IPS-15b (cell line): ENCODE measurements at regions not wholly inside any gene's neighbourhood (a gene's known extent, or its start where the extent isn't known, plus 50 kb on each side); places are given as distances from the start of the nearest gene placed in this dataset.

Source experiments
- H3K27me3 ChIP-seq: one replicate; pipeline ENCODE4 v1.6.1; 2013; ENCODE audit warnings: low read length; ENCODE audit not compliant: control insufficient read depth, insufficient read depth
- H3K36me3 ChIP-seq: one replicate; pipeline ENCODE4 v1.6.1; 2013; ENCODE audit warnings: low read length; ENCODE audit not compliant: control insufficient read depth, insufficient read depth
- H3K4me1 ChIP-seq: one replicate; pipeline ENCODE4 v1.6.1; 2013; ENCODE audit warnings: mild to moderate bottlenecking, low read length; ENCODE audit not compliant: control insufficient read depth, insufficient read depth
- H3K4me3 ChIP-seq: one replicate; pipeline ENCODE4 v1.5.1; 2013; ENCODE audit warnings: low read depth, low read length
- H3K9ac ChIP-seq: one replicate; pipeline ENCODE4 v1.6.1; 2013; ENCODE audit warnings: low read depth, mild to moderate bottlenecking, low read length
- H3K9me3 ChIP-seq: one replicate; pipeline ENCODE4 v1.6.1; 2013; ENCODE audit warnings: mild to moderate bottlenecking, low read length; ENCODE audit not compliant: control insufficient read depth, insufficient read depth

GRCh38 chr1:55831759-55832158 lies 616.6 kb upstream of the USP24 start:
- Histone ChIP-seq H3K9me3 (no peaks in the 10 kb centered on the region), H3K36me3 (no peaks in the 10 kb centered on the region), H3K9ac (no peak overlapping the region), H3K27me3 (no peaks in the 10 kb centered on the region), H3K4me3 (no peak overlapping the region), H3K4me1 (no peaks in the 10 kb centered on the region)

GRCh38 chr1:55828044-55828443 lies 612.9 kb upstream of the USP24 start:
- Histone ChIP-seq H3K4me1 (no peaks in the 10 kb centered on the region), H3K9ac (no peak overlapping the region), H3K9me3 (no peaks in the 10 kb centered on the region), H3K4me3 (no peak overlapping the region), H3K27me3 (no peaks in the 10 kb centered on the region), H3K36me3 (no peaks in the 10 kb centered on the region)

DNA sequence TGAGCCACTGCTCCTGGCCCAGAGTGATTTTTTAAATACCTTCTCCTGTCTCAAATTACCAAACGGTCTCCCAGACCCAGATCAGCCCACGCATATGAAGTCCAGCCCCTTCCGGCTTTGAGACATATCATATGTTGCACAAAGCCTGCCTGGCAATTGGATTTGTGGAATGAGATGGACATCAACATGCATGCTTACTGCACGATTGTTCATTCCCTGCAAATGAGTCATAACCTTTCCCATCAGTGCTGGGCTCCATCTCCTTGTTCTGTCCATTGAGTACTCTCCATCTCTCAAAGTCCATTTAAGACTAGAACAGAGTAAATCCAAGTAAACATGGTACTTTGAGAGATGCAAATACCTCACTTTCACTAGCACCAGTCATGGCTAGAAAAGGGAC lies 612.2 kb upstream of the USP24 start:
- H3K9ac ChIP-seq, result no peak overlapping the region

DNA sequence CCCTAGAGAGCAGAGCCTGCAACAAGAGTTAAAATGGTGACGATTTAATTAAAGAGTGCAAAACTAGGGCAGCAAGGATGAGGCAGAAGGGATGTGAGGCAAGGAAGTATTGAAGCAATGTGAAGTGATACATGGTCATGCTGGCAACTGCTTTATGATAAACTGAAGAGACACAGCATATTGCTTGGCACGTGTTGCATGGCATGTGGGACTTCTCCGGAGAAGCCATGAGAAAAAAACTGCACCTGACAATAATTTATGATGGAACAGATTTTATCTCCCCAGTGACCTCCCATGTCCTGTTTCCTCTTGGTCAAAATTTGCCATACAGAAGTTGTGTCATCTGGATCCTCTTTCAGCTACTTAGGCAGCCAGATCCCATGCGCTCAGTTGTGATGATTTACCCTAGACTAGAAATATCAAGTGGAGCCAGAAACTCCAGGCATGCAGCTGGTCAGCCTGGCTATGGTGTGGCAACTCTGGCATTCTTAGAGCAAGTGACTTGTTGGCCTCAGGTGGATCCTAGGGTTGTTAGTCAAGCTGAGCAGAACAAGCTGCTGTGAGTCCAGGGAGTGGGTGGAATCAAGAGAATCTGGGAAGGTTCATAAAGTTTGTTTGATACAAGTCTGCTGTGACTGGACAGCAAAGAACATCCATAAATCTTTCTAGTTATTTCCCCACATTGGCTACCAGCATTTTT lies 611.4 kb upstream of the USP24 start:
- Histone ChIP-seq H3K9ac (no peak overlapping the region), H3K36me3 (no peaks in the 10 kb centered on the region), H3K4me1 (no peaks in the 10 kb centered on the region), H3K9me3 (no peaks in the 10 kb centered on the region), H3K4me3 (no peak overlapping the region), H3K27me3 (no peaks in the 10 kb centered on the region)

More for the DNA sequence above, 612.2 kb upstream of the USP24 start:
- no peaks in the 10 kb centered on the region for H3K4me1 ChIP-seq
- H3K4me3 ChIP-seq, result no peak overlapping the region
- H3K9me3 ChIP-seq, result no peaks in the 10 kb centered on the region
- H3K36me3 ChIP-seq, result no peaks in the 10 kb centered on the region
- H3K27me3 ChIP-seq, result no peaks in the 10 kb centered on the region

DNA sequence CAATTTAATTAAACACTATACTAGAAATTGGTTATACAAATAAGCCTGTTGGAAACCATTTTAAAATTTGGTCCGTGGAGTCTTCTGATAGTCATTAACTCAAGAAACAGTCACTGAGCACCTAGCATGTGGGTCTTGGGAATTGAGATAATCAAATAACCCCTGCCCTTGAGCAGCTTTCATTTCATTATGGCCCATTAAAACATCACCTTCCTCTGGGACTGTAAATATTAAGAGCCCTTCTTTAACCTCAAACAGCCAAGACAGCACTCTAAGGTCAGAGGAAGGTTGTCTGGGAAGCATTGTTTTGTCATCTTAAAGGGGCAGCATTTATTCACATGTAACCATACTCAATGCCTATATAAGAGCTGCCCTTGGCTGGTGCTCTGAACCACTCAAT lies 610.3 kb upstream of the USP24 start:
- H3K4me3 ChIP-seq, result no peak overlapping the region
- H3K4me1 ChIP-seq, result no peaks in the 10 kb centered on the region
- H3K9ac ChIP-seq, result no peak overlapping the region
- H3K36me3 ChIP-seq, result no peaks in the 10 kb centered on the region
- no peaks in the 10 kb centered on the region for H3K9me3 ChIP-seq
- H3K27me3 ChIP-seq, result no peaks in the 10 kb centered on the region

DNA sequence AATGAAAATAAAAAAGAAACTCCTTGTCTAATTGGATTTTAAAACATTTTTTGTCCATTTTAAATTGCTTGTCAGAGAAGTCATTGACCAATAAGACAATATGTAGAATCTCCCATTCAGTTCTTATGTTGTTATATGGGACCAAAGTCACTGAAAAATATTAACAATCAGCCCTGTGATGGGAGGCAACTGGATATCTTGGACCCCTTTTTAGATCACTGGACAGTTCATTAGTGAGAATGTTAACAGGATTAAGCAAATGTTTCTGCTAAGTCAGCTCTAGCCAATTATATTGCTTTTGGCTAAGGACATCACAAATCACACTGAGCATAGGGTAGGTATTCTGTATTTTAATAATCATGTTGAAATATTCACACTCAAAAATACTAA lies 609.1 kb upstream of the USP24 start:
- Histone ChIP-seq H3K4me3 (no peak overlapping the region), H3K36me3 (no peaks in the 10 kb centered on the region), H3K9me3 (no peaks in the 10 kb centered on the region), H3K4me1 (no peaks in the 10 kb centered on the region), H3K9ac (no peak overlapping the region), H3K27me3 (no peaks in the 10 kb centered on the region)

GRCh38 chr1:55823541-55824250 lies 608.5 kb upstream of the USP24 start:
- H3K36me3 ChIP-seq, result no peaks in the 10 kb centered on the region
- H3K27me3 ChIP-seq, result no peaks in the 10 kb centered on the region
- no peak overlapping the region for H3K4me3 ChIP-seq
- H3K9me3 ChIP-seq, result no peaks in the 10 kb centered on the region
- no peak overlapping the region for H3K9ac ChIP-seq
- no peaks in the 10 kb centered on the region for H3K4me1 ChIP-seq

GRCh38 chr1:55822891-55823290 lies 607.7 kb upstream of the USP24 start:
- Histone ChIP-seq H3K4me1 (no peaks in the 10 kb centered on the region), H3K9ac (no peak overlapping the region), H3K4me3 (no peak overlapping the region), H3K9me3 (no peaks in the 10 kb centered on the region), H3K27me3 (no peaks in the 10 kb centered on the region), H3K36me3 (no peaks in the 10 kb centered on the region)

DNA sequence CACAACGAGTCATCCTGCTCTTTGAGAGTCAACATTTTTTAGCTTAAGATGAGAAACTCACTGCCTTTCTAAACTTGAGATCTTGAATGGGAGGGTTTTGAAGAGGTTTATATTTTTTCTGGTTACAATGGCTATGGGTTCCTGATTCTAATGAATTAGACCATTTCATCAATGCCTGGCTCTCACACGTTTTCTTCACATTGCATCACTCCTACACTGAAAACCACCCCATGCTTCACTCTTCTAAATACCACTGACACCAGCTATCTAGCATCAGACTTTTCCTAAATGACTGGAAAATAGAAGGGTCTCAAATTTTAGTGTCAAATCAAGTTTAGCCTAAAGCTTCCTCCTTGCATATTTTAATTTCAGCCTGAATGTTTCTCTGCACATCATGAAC lies 606.1 kb upstream of the USP24 start:
- no peak overlapping the region for H3K9ac ChIP-seq
- no peak overlapping the region for H3K4me3 ChIP-seq
- no peaks in the 10 kb centered on the region for H3K9me3 ChIP-seq
- no peaks in the 10 kb centered on the region for H3K27me3 ChIP-seq
- H3K4me1 ChIP-seq, result no peaks in the 10 kb centered on the region
- H3K36me3 ChIP-seq, result no peaks in the 10 kb centered on the region

GRCh38 chr1:55820501-55820900 lies 605.3 kb upstream of the USP24 start:
- Histone ChIP-seq H3K4me3 (no peak overlapping the region), H3K36me3 (no peaks in the 10 kb centered on the region), H3K27me3 (no peaks in the 10 kb centered on the region)

DNA sequence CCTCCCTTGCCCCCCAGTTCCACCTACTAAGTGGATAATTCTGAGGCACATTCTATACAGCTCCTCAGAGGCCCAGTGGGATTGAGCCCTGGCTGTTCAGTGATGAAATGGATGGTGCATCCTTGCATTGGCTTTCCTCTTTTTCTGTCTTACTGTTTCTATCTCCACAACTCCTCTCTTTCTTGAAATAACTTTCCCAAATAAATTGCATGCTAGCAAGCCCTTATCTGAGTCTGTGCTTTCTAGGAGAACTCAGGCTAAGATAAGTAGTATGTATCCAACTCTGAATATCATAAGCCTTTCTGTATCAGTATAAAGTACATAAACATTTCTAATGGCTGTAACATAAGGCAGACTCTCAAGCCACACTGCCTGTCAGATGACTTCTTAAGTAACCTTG lies 603.8 kb upstream of the USP24 start:
- no peak overlapping the region for H3K9ac ChIP-seq
- H3K4me3 ChIP-seq, result no peak overlapping the region
- H3K9me3 ChIP-seq, result no peaks in the 10 kb centered on the region
- H3K36me3 ChIP-seq, result no peaks in the 10 kb centered on the region
- H3K27me3 ChIP-seq, result no peaks in the 10 kb centered on the region
- no peaks in the 10 kb centered on the region for H3K4me1 ChIP-seq

More at GRCh38 chr1:55820501-55820900, 605.3 kb upstream of the USP24 start:
- Histone ChIP-seq H3K4me1 (no peaks in the 10 kb centered on the region), H3K9ac (no peak overlapping the region), H3K9me3 (no peaks in the 10 kb centered on the region)
